ENCODE measurements at regions not wholly inside any gene's neighbourhood (a gene's known extent, or its start where the extent isn't known, plus 50 kb on each side); places are given as distances from the start of the nearest gene placed in this dataset.
A peak's percentile ranks its signal among the peaks of the same experiment; 100 is the strongest.
"Not testable (repeated sequence)": the region's sequence is repeated elsewhere in the genome, so short reads cannot be mapped to it uniquely, and the experiment has no call there.

GRCh38 chrX:994780-995179, 217.7 kb downstream of the CRLF2 start:
- in situ Hi-C loops (cut with HindIII; ENCODE audit: low pct_unique_long_range_greater_than_20kb, low sequenced_read_pairs): no loop called here
- no peak for DNase-seq (ENCODE audit: low read depth, low spot score)

DNA sequence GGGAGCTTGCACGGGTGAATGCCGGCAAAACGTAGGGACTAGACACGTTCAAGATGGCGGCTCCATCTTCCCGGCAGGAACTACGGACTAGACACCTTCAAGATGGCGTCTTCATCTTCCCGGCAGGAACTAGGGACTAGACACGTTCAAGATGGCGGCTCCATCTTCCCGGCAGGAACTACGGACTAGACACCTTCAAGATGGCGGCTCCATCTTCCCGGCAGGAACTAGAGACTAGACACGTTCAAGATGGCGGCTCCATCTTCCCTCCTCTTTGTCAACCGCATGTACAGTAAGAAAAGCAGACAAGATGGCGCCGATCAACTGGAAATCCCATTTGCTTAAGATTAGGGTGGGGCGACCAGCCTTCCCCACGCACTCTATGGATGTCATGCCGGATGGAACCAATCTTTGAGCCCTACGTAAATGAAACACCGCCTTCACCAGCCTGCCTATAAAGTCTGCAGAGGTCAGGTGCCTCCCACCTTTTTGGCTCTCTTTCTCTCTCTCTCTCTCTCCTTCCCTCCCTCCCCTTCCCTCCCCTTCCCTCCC, 222.4 kb downstream of the CRLF2 start:
- DNase-seq (ENCODE audit: low read depth, low spot score): peak; percentile 86
- in situ Hi-C loops (cut with HindIII; ENCODE audit: low pct_unique_long_range_greater_than_20kb, low sequenced_read_pairs): no loop called here

GRCh38 chrX:988530-988929, 223.9 kb downstream of the CRLF2 start:
- in situ Hi-C loops (cut with HindIII; ENCODE audit: low pct_unique_long_range_greater_than_20kb, low sequenced_read_pairs); DNase-seq (ENCODE audit: low read depth, low spot score): not testable (repeated sequence)

- no peak for DNase-seq (ENCODE audit: low read depth, low spot score)
- in situ Hi-C loops (cut with HindIII; ENCODE audit: low pct_unique_long_range_greater_than_20kb, low sequenced_read_pairs): no loop called here
Measured at GRCh38 chrX:981791-982626, 230.4 kb downstream of the CRLF2 start.

DNA sequence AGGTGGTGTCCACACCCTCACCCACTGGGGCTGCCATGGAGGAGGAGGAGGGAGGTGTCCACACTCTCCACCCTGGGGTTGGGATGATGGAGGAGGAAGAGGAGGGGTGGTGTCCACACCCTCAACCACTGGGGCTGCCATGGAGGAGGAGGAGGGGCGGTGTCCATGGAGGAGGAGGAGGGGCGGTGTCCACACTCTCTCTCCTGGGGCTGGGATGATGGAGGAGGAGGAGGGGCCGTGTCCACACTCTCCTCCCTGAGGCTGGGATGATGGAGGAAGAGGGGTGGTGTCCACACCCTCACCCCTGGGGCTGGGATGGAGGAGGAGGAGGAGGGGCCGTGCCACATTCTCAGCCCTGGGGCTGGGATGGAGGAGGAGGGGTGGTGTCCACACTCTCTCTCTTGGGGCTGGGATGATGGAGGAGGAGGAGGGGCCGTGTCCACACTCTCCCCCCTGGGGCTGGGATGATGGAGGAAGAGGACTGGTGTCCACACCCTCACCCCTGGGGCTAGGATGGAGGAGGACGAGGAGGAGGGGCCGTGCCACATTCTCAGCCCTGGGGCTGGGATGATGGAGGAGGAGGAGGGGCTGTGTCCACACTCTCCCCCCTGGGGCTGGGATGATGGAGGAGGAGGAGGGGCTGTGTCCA, 231.7 kb downstream of the CRLF2 start:
- no peak for DNase-seq (ENCODE audit: low read depth, low spot score)
- in situ Hi-C loops (cut with HindIII; ENCODE audit: low pct_unique_long_range_greater_than_20kb, low sequenced_read_pairs): no loop called here

- in situ Hi-C loops (cut with HindIII; ENCODE audit: low pct_unique_long_range_greater_than_20kb, low sequenced_read_pairs); DNase-seq (ENCODE audit: low read depth, low spot score): not testable (repeated sequence)
Measured at GRCh38 chrX:979127-979526, 233.3 kb downstream of the CRLF2 start.

DNA sequence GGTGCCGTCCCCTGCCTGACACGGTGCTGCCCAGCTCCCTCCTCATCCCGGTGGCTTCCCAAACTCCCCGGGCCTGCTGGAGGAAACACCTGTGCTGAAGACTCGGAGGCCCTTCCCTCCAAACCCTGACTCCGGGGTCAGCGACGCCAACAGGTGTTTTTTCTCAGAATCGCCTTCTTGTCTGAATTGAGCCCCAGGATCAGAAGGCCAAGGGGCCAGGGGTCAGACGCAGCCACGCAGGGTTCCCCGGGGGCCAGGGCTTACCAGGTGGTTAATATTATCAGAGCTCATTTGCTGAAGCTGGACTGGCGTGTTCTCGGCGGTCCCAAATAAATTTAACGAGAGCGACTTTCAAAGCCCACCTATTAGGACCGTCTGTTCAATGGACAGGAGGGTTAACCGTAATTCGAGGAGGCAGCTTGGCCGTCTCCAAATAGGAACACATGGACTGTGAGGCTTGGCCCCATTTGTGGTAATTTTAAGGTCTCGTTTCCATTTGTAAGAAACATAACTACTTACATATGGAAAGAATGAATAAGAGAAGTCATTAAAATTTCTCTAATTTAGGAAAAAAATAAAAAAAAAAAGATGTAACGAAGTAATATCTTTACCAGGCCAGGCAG, 239.3 kb downstream of the CRLF2 start:
- in situ Hi-C loops (cut with HindIII; ENCODE audit: low pct_unique_long_range_greater_than_20kb, low sequenced_read_pairs): no loop called here

GRCh38 chrX:968148-968965, 244.1 kb downstream of the CRLF2 start:
- no peak for DNase-seq (ENCODE audit: low read depth, low spot score)
- in situ Hi-C loops (cut with HindIII; ENCODE audit: low pct_unique_long_range_greater_than_20kb, low sequenced_read_pairs): no loop called here

More for the DNA sequence above, 239.3 kb downstream of the CRLF2 start:
- DNase-seq (ENCODE audit: low read depth, low spot score): no peak

DNA sequence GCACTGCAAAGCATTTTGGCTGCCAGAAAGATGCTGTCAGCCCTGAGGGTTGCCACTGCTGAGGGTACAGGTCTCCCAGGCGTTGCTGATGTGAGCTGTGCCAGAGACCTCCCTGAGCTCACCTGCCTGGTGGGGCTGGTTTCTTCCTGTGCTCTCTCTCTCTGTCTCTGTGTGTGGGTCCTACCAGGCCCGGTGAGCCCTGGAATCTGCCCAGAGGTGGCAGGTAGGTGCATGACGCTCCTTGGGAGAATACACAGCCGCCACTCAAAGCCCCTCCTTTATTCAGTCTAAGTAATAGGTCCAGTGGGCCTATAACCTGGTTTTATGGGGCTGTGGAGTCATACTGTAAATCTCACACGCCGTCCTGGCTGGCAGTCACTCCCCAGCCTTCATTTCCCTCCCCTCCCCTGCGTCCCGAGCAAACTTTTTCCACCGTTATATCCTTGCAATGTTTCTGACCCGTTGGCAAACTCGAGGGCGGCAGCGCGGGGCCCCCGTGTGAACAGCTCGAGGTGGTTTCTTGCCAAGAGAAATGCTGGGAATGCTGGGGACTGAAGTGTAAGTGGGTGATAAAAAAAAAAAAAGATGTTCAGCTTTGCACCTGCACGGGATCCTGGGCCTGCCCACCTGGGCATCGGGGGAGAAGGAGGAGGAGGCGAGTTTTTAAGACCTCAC, 245.9 kb downstream of the CRLF2 start:
- in situ Hi-C loops (cut with HindIII; ENCODE audit: low pct_unique_long_range_greater_than_20kb, low sequenced_read_pairs): no loop called here
- no peak for DNase-seq (ENCODE audit: low read depth, low spot score)

DNA sequence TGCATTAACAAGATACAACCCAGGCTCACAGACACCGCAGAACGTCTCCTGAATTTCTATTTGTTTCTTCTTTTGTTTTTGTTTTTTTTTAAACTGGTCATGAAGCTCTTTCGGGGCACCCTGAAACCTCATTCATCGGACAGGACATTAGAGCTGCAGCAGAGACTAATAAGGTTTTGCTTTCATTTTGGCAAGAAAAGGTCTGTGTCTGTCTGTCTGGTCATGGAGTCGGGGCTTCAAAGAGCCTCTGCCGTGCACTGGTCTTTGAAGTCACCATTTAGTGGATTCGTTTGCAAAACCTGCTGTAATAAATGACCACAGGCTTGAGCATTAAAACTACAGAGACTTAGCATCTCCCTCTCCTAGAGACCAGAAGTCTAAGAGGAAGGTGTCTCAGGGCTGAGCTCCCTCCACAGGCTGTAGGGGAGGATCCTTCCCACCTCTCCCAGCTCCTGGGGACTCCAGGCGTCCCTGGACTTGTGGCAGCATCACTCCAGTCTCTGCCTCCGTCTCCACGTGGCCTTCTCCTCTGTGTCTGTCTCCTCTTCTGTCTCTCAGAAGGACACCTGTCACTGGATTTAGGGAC, 247.5 kb downstream of the CRLF2 start:
- in situ Hi-C loops (cut with HindIII; ENCODE audit: low pct_unique_long_range_greater_than_20kb, low sequenced_read_pairs): no loop called here
- DNase-seq (ENCODE audit: low read depth, low spot score): no peak

DNA sequence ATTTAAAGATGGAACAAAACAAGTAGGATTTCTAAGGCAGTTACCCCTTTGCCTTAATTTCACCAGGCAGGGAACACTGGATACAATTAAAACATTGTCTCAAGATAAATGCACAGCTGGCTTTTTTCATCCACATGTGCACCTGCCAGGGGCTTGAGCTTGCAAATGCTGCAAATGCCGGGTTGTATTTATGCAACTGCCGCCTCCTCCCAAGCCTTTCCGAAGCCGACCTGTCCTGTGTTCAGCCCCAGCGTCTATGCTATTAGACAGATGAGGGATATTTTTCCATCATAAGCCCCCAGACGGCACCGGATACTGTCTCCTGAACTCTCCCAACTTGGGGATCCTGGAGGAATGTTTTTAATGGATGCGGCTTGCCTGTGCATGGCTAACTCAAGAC, 251.6 kb downstream of the CRLF2 start:
- in situ Hi-C loops (cut with HindIII; ENCODE audit: low pct_unique_long_range_greater_than_20kb, low sequenced_read_pairs): no loop called here
- DNase-seq (ENCODE audit: low read depth, low spot score): no peak

DNA sequence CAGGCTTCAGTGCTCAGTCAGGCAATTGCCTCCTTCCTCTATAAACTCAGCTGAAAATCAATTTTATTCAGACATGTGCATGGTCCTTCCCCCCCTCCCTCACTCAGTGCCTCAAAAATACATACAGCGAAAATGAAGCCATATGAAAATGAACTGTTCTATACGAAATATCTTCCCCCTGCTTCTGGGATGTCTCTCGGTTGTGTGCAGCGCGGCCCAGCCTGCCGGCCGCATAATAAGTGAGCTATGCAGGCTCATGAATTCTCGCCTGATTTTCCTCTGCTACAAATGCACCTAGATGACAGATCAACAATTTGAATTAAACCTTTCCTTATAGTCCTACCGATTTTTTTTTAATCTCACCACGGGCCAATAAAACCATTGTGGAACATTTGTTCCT, 252.9 kb downstream of the CRLF2 start:
- in situ Hi-C loops (cut with HindIII; ENCODE audit: low pct_unique_long_range_greater_than_20kb, low sequenced_read_pairs): no loop called here
- no peak for DNase-seq (ENCODE audit: low read depth, low spot score)

GRCh38 chrX:955168-955781, 257.2 kb downstream of the CRLF2 start:
- DNase-seq (ENCODE audit: low read depth, low spot score); in situ Hi-C loops (cut with HindIII; ENCODE audit: low pct_unique_long_range_greater_than_20kb, low sequenced_read_pairs): not testable (repeated sequence)

- in situ Hi-C loops (cut with HindIII; ENCODE audit: low pct_unique_long_range_greater_than_20kb, low sequenced_read_pairs): no loop called here
Measured at GRCh38 chrX:953879-954482, 258.5 kb downstream of the CRLF2 start.

GRCh38 chrX:952816-953215, 259.6 kb downstream of the CRLF2 start:
- DNase-seq (ENCODE audit: low read depth, low spot score): no peak

More at GRCh38 chrX:953879-954482, 258.5 kb downstream of the CRLF2 start:
- DNase-seq (ENCODE audit: low read depth, low spot score): no peak

DNA sequence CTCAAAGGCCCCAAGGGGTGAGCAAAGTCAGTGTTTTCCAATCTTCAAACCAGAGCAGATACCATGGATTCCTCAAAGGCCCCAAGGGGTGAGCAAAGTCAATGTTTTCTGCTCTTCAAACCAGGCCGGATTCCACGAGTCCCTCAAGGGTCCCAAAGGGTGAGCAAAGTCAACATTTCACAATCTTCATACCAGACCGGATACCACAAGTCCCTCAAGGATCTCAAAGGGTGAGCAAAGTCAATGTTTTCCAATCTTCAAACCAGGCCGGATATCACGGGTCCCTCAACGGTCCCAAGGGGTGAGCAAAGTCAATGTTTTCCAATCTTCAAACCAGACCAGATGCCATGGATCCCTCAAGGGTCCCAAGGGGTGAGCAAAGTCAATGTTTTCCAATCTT, 265.2 kb downstream of the CRLF2 start:
- in situ Hi-C loops (cut with HindIII; ENCODE audit: low pct_unique_long_range_greater_than_20kb, low sequenced_read_pairs); DNase-seq (ENCODE audit: low read depth, low spot score): not testable (repeated sequence)

More at GRCh38 chrX:952816-953215, 259.6 kb downstream of the CRLF2 start:
- in situ Hi-C loops (cut with HindIII; ENCODE audit: low pct_unique_long_range_greater_than_20kb, low sequenced_read_pairs): no loop called here
